GM21528 (cell line): ENCODE measurements at regions not wholly inside any gene's neighbourhood (a gene's known extent, or its start where the extent isn't known, plus 50 kb on each side); places are given as distances from the start of the nearest gene placed in this dataset.

Experiments
- ATAC-seq: cut with Tn5 transposase; IDR thresholded peaks from one replicate; pipeline ENCODE4 v1.9.1; 2021; ENCODE audit warnings: mild to moderate bottlenecking, moderate library complexity; ENCODE audit not compliant: unreplicated experiment, low FRiP score

DNA sequence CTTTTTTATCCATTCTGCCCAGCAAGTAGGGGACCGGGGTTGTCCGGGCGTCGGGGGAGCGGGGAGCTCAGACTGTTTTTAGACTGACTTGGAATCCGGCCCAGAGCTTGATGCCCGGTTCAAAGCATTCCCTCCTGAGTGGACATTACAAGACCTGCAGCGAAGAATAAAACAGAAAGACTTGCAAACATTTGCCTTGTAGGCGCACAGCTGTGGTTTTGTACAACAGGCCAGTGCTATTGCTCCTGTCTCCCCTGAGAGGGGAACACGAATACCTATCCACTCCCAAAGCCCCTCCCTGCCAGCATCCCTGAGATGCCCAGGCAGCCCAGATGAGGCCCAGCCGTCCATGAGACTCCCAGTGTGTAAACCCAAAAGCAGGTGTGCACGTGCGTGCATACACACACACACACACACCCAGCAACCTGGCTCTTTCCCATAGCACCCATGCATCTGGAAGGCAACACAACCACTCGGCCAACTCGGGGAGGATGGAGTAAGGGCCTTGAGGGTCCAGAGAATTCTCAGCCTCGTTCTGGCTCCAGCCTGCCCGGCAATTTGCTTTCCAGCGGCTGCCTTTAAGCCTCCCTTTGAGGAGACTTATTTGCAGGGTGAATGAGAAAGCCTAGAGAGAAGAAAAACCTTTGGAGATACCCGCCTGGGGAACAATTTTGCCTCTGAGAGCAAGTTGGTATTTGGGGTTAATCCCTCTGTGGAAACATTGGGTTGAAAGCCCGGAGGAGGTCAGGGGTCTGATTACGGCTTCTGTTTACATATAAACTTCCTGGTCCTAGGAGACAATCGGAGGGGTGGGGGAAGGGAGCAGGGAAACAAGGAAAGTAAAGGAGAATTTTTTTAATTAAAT lies 161.0 kb upstream of the HES1 start:
- ATAC-seq: no peak

GRCh38 chr3:193977622-193978021 lies 158.3 kb upstream of the HES1 start:
- no peak for ATAC-seq

GRCh38 chr3:193978030-193978429 lies 157.9 kb upstream of the HES1 start:
- no peak for ATAC-seq

GRCh38 chr3:193978486-193978885 lies 157.5 kb upstream of the HES1 start:
- ATAC-seq: no peak

- no peak for ATAC-seq
Measured at GRCh38 chr3:193980326-193980725, 155.6 kb upstream of the HES1 start.

DNA sequence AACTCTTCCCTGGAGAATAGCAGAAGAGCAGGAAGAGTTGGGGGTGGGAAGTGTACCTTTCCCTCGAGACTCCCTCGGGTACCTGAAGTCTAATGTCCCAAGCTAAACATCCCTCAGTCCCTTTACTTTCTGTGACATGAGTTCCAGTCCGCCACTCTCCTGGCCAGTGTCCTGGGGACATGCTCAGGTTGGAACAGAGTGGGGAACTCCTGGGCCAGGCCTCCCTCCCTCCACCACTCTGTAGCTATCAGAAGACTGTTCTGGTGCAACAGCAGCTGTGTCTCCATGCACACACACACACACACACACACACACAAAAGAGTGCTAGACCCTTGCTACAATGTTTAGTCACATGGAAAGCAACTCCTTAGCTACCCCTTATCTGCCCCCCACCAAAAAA lies 155.0 kb upstream of the HES1 start:
- no peak for ATAC-seq

- no peak for ATAC-seq
Measured at GRCh38 chr3:193981504-193981903, 154.4 kb upstream of the HES1 start.

DNA sequence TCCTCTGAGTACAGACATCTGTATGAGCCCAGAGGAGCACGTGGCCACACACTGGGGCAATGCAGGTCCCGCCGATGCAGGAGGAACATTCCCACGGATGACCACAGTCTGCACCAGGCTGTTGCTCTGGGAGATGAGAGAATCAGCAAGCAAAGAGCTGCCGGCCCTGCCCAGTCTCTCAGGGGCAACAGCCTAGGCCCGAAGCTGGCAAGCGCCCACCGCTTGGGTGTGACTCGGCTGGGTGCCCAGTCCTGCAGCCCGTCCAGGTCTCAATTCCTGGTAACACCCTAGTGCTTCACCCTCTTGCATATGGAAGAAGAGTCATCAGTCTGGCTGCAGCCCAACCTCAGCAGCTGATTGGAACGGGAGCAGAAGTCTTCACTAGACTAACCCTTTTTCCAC lies 153.7 kb upstream of the HES1 start:
- ATAC-seq: no peak

- ATAC-seq: no peak
Measured at GRCh38 chr3:193983846-193984818, 151.8 kb upstream of the HES1 start.

DNA sequence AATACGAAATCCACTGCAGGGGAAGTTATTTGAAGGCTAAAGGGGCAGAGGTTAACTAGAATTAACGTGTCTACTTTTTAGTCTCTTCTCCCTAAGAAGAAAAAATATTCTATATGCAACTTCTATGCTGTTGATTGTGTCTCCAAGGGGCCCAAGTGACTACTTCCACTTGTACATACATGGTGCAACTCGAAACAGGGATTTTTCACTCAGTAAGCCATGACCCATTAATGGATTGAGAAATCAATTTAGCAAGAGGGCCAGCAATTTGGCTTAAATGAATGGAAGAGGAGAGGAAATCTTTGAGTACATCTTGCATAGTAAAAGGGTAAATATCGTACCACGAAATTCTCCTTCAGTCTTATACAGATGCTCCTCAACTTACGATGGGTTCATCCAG lies 151.1 kb upstream of the HES1 start:
- no peak for ATAC-seq

DNA sequence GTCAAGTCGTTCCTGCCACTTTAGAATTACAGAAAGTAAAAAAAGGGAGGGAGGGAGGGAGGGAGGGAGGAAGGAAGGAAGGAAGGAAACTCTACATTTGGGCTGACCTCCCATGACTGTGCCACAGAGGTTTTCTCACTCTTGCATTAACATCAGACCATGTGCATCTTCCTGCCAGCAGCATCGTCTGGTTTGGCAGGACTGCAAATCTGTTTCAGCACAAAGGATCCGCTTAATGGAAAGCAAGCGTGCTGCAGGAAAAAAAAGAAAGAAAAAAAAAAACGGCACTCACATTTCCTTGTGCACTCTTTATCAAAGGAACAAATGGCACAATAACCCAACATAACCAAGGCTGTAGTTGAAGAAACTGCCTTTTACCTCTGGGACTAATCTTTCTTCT lies 148.8 kb upstream of the HES1 start:
- no peak for ATAC-seq

GRCh38 chr3:193989186-193989585 lies 146.8 kb upstream of the HES1 start:
- no peak for ATAC-seq

GRCh38 chr3:193991666-193992424 lies 144.1 kb upstream of the HES1 start:
- no peak for ATAC-seq

DNA sequence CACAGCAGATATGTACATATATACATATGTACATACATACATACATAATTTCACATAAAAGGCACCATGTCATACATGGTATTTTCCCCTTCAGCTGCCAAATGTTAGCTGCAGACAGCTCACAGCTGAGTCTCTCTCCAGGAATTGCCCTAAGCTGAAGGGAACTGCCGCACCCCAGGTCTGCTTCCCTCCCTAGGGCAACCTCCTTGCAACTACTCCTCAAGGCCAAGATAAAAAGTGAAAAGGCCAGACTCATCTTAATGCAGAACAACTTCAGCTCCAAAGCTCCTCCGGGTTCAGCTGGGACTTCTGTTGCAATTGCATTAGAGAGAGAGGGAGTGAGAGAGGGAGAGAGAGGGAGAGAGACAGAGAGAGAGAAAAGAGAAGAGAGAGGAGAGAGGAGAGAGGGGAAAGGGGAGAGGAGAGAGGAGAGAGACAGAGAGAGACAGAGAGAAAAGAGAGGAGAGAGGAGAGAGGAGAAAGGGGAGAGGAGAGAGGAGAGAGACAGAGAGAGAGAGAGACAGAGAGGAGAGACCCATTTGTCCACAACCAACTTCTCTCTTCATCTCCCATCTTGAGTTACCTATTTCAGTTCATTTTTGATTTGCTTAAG lies 143.4 kb upstream of the HES1 start:
- no peak for ATAC-seq

DNA sequence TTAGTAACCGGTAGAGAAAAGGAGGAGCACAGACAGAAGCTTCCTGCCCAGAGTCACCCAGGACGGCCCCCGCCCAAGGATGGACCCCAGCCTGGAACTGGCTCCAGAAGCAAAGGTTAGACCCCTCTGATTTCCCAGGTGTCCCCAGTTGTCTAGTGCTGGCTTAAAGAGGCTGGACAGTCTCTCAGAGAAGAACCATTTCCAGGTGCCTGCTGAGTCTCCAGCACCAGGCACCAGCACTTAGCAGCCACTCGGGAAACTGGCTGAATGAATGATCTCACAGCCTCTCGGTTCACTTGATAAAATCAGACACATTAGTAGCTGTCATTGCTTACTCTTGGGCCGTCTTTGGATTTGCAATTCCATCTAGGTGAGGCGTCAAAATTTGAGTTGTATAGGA lies 139.7 kb upstream of the HES1 start:
- ATAC-seq: no peak

DNA sequence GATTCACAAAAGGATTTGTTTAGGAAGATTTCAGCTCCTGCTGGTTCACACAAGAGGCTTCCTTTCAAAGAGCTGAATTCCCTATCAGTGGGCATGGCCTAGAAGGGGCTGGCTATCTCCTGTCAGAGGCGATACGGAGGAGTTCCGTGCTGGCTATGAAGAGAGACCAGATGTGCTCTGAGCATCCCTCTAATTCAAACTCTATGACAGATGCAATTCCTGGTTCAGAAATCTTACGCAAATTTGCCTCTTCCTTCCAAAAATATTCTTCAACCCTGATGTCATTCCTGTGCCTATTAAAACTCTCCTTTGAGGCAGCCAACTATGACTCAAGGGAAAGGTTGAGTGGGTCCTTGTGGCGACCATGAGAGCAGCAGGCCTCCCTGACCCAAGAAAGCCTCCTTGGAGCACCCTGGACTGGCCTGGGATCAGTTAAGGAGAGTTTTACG lies 139.3 kb upstream of the HES1 start:
- ATAC-seq: no peak

GRCh38 chr3:193997228-193998122 lies 138.5 kb upstream of the HES1 start:
- no peak for ATAC-seq

GRCh38 chr3:193998123-193998448 lies 137.9 kb upstream of the HES1 start:
- ATAC-seq: no peak

- ATAC-seq: no peak
Measured at GRCh38 chr3:193998628-193999195, 137.2 kb upstream of the HES1 start.
